ENCODE measurements at regions not wholly inside any gene's neighbourhood (a gene's known extent, or its start where the extent isn't known, plus 50 kb on each side); places are given as distances from the start of the nearest gene placed in this dataset.

DNA sequence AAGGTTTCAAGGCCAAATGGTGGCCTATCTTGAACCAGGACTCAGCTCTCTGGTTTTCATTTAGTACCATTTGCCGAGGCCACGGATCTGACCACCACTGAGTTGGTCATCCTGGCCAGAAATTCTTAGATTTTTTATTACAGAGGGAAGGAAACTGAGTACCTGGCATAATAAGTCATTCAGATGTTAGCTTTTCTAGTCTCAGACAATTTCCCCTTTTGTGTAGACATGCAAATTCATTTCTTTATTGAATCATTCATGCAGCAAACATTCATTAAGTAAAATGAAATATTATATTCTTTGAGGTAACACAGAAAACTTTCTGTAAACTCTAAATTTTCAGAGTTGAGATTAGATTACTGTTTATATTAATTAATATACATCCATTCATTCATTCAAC lies 223.7 kb downstream of the PDCD6IP start:
- TF ChIP-seq, protein P1, sequence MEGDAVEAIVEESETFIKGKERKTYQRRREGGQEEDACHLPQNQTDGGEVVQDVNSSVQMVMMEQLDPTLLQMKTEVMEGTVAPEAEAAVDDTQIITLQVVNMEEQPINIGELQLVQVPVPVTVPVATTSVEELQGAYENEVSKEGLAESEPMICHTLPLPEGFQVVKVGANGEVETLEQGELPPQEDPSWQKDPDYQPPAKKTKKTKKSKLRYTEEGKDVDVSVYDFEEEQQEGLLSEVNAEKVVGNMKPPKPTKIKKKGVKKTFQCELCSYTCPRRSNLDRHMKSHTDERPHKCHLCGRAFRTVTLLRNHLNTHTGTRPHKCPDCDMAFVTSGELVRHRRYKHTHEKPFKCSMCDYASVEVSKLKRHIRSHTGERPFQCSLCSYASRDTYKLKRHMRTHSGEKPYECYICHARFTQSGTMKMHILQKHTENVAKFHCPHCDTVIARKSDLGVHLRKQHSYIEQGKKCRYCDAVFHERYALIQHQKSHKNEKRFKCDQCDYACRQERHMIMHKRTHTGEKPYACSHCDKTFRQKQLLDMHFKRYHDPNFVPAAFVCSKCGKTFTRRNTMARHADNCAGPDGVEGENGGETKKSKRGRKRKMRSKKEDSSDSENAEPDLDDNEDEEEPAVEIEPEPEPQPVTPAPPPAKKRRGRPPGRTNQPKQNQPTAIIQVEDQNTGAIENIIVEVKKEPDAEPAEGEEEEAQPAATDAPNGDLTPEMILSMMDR (IDR thresholded peaks at IDR 0.05; ENCODE audit: borderline replicate concordance, control extremely low read depth, extremely low read depth, insufficient read depth, missing control alignments) = no peak
- DNase-seq (ENCODE audit: low spot score) = no peak
- in situ Hi-C loops (cut with MboI; ENCODE audit: low sequenced_read_pairs, unreplicated experiment) = no loop called here

DNA sequence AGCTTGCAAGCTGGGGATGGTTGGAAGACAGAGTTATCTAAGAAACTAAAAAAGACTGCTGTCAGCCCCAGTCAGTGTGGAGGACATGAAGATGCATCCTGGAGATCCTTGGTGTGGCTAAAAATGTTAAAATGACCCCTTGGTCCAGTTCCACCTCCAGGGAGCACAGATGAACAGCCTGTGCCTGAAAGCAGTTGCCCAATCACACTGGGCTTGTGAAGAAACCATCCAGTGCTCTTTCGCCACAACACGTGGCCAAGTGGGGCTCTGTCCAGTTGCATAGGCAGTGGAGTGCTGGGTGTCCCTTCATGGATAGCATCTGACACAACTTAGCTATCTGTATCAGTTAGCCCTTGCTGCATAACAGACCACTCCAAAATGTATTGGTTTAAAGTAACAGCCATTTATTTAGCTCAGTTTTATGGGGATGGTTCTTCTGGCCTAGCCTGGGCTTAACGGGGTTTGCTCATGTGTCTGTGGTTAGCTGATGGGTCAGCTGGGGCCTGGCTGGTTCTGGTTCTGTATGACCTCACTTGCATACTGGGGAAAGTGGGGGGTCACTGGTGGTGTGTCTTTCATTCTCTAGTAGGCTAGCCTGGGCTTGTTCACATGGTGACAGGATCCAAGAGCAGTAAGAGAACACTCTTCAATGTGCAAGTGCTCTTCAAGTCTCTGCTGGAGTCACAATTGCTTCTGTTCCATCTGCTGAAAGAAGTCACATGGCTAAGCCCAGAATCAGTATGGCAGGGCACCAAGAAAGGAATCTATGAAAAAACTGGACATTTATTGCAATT lies 226.2 kb downstream of the PDCD6IP start:
- no peak for DNase-seq (ENCODE audit: low spot score)
- TF ChIP-seq, protein P1 (IDR thresholded peaks at IDR 0.05; ENCODE audit: borderline replicate concordance, control extremely low read depth, extremely low read depth, insufficient read depth, missing control alignments) = no peak
- in situ Hi-C loops (cut with MboI; ENCODE audit: low sequenced_read_pairs, unreplicated experiment) = no loop called here

DNA sequence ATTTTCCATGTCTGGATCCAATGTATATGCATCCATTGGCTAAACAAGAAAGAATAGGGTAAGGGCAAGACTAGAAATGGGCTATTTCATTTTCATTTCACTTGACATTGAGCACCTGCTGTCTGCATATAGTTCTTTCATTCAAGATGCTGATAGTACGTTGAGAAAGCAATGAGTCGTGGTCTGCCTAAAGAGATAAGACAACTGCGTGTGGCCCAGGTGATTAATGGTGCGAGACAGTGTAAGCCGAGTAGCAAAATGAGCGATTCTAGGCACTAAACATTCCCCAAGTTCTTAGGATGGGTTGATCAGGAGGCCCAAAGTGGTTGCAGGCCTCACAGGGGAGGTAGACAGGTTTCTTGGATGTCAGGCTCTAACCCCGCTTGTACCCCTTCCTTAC lies 235.4 kb downstream of the PDCD6IP start:
- in situ Hi-C loops (cut with MboI; ENCODE audit: low sequenced_read_pairs, unreplicated experiment) = no loop called here
- no peak for DNase-seq (ENCODE audit: low spot score)
- TF ChIP-seq, protein P1 (IDR thresholded peaks at IDR 0.05; ENCODE audit: borderline replicate concordance, control extremely low read depth, extremely low read depth, insufficient read depth, missing control alignments) = no peak

DNA sequence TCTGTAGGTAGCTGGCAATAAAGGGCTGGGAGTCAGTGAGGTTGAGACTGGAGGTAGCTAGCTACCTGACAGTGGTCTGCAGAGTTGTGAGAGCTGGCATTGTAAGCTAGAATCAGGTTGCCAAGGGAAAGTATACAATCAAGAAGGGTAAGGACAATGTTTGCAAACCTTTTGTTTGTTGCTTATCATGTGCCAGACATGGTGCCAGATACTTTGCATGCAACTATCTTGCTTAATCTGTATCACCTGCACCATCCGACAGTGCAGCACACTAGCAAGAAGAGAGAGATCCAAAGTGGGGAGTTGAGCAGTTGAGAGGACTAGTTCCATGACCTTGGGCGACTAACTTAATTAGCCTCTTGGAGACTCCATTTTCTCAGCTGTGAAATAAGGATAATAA lies 236.4 kb downstream of the PDCD6IP start:
- in situ Hi-C loops (cut with MboI; ENCODE audit: low sequenced_read_pairs, unreplicated experiment) = no loop called here
- TF ChIP-seq, protein P1 (IDR thresholded peaks at IDR 0.05; ENCODE audit: borderline replicate concordance, control extremely low read depth, extremely low read depth, insufficient read depth, missing control alignments) = no peak
- DNase-seq (ENCODE audit: low spot score) = no peak

DNA sequence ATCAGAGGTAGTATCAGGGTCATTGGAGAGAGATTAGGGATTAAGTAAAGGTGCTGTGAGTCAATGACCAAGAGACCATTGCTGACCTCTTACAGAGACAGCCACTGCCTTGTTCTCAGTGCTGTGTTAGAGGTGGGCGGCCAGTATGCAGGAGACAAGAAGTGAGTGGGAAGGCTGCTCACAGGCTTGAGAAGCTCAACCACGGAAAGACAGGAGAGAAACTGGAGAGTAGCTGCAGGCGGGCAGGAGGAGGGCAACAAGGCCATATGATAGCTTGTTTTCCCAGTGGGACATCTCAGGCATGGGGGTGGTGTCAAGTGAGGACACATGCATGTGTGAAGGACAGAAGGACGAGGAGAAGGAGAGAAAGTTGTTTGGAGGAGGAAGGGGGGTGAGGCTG lies 237.3 kb downstream of the PDCD6IP start:
- DNase-seq (ENCODE audit: low spot score) = no peak
- in situ Hi-C loops (cut with MboI; ENCODE audit: low sequenced_read_pairs, unreplicated experiment) = no loop called here
- TF ChIP-seq, protein P1 (IDR thresholded peaks at IDR 0.05; ENCODE audit: borderline replicate concordance, control extremely low read depth, extremely low read depth, insufficient read depth, missing control alignments) = no peak

DNA sequence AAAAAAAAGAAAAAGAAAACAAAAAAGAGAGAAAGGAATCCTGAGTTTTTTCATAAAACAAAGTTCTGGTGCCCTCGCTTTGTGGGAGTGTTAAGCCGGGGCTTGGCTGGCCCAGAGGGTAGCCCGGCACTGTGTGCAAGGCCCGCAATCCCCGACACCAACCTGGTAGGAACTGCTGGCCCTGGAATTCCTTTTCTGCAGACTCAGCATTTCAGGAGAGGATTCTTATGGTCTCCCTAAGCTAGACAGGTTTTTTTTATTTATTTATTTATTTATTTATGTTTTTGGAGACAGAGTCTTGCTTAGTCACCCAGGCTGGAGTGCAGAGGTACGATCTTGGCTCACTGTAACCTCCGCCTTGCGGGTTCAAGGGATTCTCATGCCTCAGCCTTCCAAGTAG lies 238.8 kb downstream of the PDCD6IP start:
- TF ChIP-seq, protein P1 (IDR thresholded peaks at IDR 0.05; ENCODE audit: borderline replicate concordance, control extremely low read depth, extremely low read depth, insufficient read depth, missing control alignments) = no peak
- in situ Hi-C loops (cut with MboI; ENCODE audit: low sequenced_read_pairs, unreplicated experiment) = no loop called here

More for the DNA sequence above, 238.8 kb downstream of the PDCD6IP start:
- DNase-seq (ENCODE audit: low spot score) = no peak
